ENCODE measurements at regions not wholly inside any gene's neighbourhood (a gene's known extent, or its start where the extent isn't known, plus 50 kb on each side); places are given as distances from the start of the nearest gene placed in this dataset.

GRCh38 chr1:88284666-88285366 is 399.3 kb upstream of the PKN2 start:
- Mint-ChIP-seq H3K27me3 (ENCODE audit: low read depth) (peaks cover 3% of the 10 kb centered on the region), H3K27ac (ENCODE audit: unreplicated experiment) (no peak overlapping the region), H3K36me3 (ENCODE audit: low read depth) (peaks cover under 1% of the 10 kb centered on the region), H3K9me3 (ENCODE audit: low read depth) (peaks cover 1% of the 10 kb centered on the region), H3K4me3 (ENCODE audit: unreplicated experiment) (no peak overlapping the region), H3K4me1 (ENCODE audit: low read depth) (no peaks in the 10 kb centered on the region)
- no peak for TF ChIP-seq CTCF (IDR thresholded peaks at IDR 0.05)
- no peak for DNase-seq (ENCODE audit: low spot score)

GRCh38 chr1:88286716-88287115 is 397.4 kb upstream of the PKN2 start:
- no peak overlapping the region for H3K4me3 Mint-ChIP-seq (ENCODE audit: unreplicated experiment)

GRCh38 chr1:88288571-88288970 is 395.5 kb upstream of the PKN2 start:
- H3K27ac Mint-ChIP-seq (ENCODE audit: unreplicated experiment) = no peak overlapping the region
- no peak overlapping the region for H3K4me3 Mint-ChIP-seq (ENCODE audit: unreplicated experiment)
- peaks cover 8% of the 10 kb centered on the region for H3K27me3 Mint-ChIP-seq (ENCODE audit: low read depth)
- H3K9me3 Mint-ChIP-seq (ENCODE audit: low read depth) = no peaks in the 10 kb centered on the region
- no peaks in the 10 kb centered on the region for H3K36me3 Mint-ChIP-seq (ENCODE audit: low read depth)
- no peak for TF ChIP-seq CTCF (IDR thresholded peaks at IDR 0.05)
- H3K4me1 Mint-ChIP-seq (ENCODE audit: low read depth) = no peaks in the 10 kb centered on the region
- DNase-seq (ENCODE audit: low spot score) = no peak

More at GRCh38 chr1:88286716-88287115, 397.4 kb upstream of the PKN2 start:
- TF ChIP-seq CTCF (IDR thresholded peaks at IDR 0.05) = no peak
- H3K36me3 Mint-ChIP-seq (ENCODE audit: low read depth) = no peaks in the 10 kb centered on the region
- no peaks in the 10 kb centered on the region for H3K4me1 Mint-ChIP-seq (ENCODE audit: low read depth)
- no peaks in the 10 kb centered on the region for H3K9me3 Mint-ChIP-seq (ENCODE audit: low read depth)
- DNase-seq (ENCODE audit: low spot score) = no peak
- H3K27ac Mint-ChIP-seq (ENCODE audit: unreplicated experiment) = no peak overlapping the region
- H3K27me3 Mint-ChIP-seq (ENCODE audit: low read depth) = peaks cover 6% of the 10 kb centered on the region

- DNase-seq (ENCODE audit: low spot score) = no peak
- Mint-ChIP-seq H3K9me3 (ENCODE audit: low read depth) (no peaks in the 10 kb centered on the region), H3K36me3 (ENCODE audit: low read depth) (no peaks in the 10 kb centered on the region), H3K4me1 (ENCODE audit: low read depth) (no peaks in the 10 kb centered on the region), H3K27me3 (ENCODE audit: low read depth) (peaks cover 11% of the 10 kb centered on the region), H3K27ac (ENCODE audit: unreplicated experiment) (no peak overlapping the region), H3K4me3 (ENCODE audit: unreplicated experiment) (no peak overlapping the region)
- no peak for TF ChIP-seq CTCF (IDR thresholded peaks at IDR 0.05)
These were observed 394.5 kb upstream of the PKN2 start for GRCh38 chr1:88289401-88290102.

GRCh38 chr1:88291611-88292354 is 392.3 kb upstream of the PKN2 start:
- peaks cover 13% of the 10 kb centered on the region for H3K27me3 Mint-ChIP-seq (ENCODE audit: low read depth)
- no peak for TF ChIP-seq CTCF (IDR thresholded peaks at IDR 0.05)
- H3K27ac Mint-ChIP-seq (ENCODE audit: unreplicated experiment) = no peak overlapping the region
- H3K36me3 Mint-ChIP-seq (ENCODE audit: low read depth) = no peaks in the 10 kb centered on the region
- DNase-seq (ENCODE audit: low spot score) = no peak
- H3K4me3 Mint-ChIP-seq (ENCODE audit: unreplicated experiment) = no peak overlapping the region
- H3K4me1 Mint-ChIP-seq (ENCODE audit: low read depth) = no peaks in the 10 kb centered on the region
- no peaks in the 10 kb centered on the region for H3K9me3 Mint-ChIP-seq (ENCODE audit: low read depth)
